GM12864 (cell line): ENCODE measurements at regions not wholly inside any gene's neighbourhood (a gene's known extent, or its start where the extent isn't known, plus 50 kb on each side); places are given as distances from the start of the nearest gene placed in this dataset.

Experiments
- DNase-seq: peaks from one replicate; pipeline ENCODE4 v3.0.0-alpha.2; 2011; ENCODE audit warnings: low read depth
- H3K4me3 ChIP-seq: 2 replicates; pipeline ENCODE4 v1.5.1; 2011; ENCODE audit warnings: mild to moderate bottlenecking, low read depth, low read length, control low read depth
- CTCF ChIP-seq: IDR thresholded peaks from 2 replicates; pipeline ENCODE4 v1.5.1; 2011; ENCODE audit warnings: low read depth, mild to moderate bottlenecking, moderate library complexity, low read length, control low read depth, inconsistent platforms; ENCODE audit errors: missing control alignments

- DNase-seq, result no peak
- no peak for TF ChIP-seq CTCF
- H3K4me3 ChIP-seq, result no peak overlapping the region
Observed at GRCh38 chrX:1778817-1779216, 164.0 kb downstream of the ASMT start.

- TF ChIP-seq CTCF, result no peak
- no peak overlapping the region for H3K4me3 ChIP-seq
- DNase-seq, result no peak
Observed at GRCh38 chrX:1779626-1780025, 164.8 kb downstream of the ASMT start.

- H3K4me3 ChIP-seq, result no peak overlapping the region
- no peak for TF ChIP-seq CTCF
- no peak for DNase-seq
Observed at GRCh38 chrX:1781766-1782165, 166.9 kb downstream of the ASMT start.

GRCh38 chrX:1784773-1785172 lies 169.9 kb downstream of the ASMT start:
- peak; percentile 35 for TF ChIP-seq CTCF
- H3K4me3 ChIP-seq, result no peak overlapping the region
- no peak for DNase-seq

GRCh38 chrX:1788300-1788911 lies 173.5 kb downstream of the ASMT start:
- no peak for DNase-seq
- H3K4me3 ChIP-seq, result no peak overlapping the region
- no peak for TF ChIP-seq CTCF

DNA sequence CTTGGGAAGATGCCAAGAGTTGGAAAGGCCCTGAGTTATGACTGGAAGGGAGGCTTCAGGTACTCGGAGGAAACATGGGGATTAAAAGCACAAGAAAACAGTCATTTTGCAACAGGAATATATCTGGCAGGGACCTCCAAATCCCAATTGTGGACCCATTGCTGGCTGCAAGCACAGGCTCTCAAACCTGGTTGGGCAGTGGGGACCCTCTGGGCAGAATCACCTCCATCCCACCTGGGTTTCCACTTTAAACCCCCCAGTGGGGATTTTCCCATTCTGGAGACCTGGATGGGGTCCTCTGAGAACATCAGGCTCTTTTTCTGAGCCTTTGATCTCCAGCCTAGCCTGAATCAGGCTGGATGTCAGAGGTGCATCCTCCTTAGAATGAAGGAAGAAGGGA lies 177.8 kb downstream of the ASMT start:
- TF ChIP-seq CTCF, result no peak
- no peak overlapping the region for H3K4me3 ChIP-seq

DNA sequence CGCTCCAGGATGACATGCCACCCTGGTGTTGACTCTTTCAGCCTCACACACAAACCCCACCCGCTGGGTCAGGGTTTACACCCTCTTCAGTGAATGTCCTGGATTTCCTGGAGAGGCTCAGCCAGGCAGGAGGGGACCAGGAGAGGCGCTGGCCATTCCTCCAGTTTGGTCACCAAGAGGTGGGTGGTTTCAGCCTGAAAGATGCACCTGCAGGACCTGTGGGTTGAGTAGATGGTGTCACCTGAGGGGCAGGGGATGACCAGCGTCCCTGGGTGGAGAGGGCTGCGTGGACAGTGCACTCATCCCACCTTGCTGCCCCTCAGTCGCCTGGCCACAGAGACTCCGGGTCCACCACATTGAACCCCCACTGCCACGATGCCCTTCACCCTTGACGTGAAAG lies 179.7 kb downstream of the ASMT start:
- no peak overlapping the region for H3K4me3 ChIP-seq
- no peak for TF ChIP-seq CTCF

More for the DNA sequence above, 177.8 kb downstream of the ASMT start:
- no peak for DNase-seq

More for the DNA sequence above, 179.7 kb downstream of the ASMT start:
- no peak for DNase-seq
